HUES48 (cell line): ENCODE measurements at regions not wholly inside any gene's neighbourhood (a gene's known extent, or its start where the extent isn't known, plus 50 kb on each side); places are given as distances from the start of the nearest gene placed in this dataset.

Experiments
- H3K27ac ChIP-seq: one replicate; pipeline ENCODE4 v1.7.0; 2013; ENCODE audit warnings: low read depth, low read length, inconsistent platforms
- H3K27me3 ChIP-seq: 2 replicates; pipeline ENCODE4 v1.6.1; 2013; ENCODE audit warnings: mild to moderate bottlenecking, low read length; ENCODE audit not compliant: control insufficient read depth, insufficient read depth
- H3K36me3 ChIP-seq: 2 replicates; pipeline ENCODE4 v1.6.1; 2013; ENCODE audit warnings: low read length; ENCODE audit not compliant: control insufficient read depth, insufficient read depth
- H3K4me1 ChIP-seq: 2 replicates; pipeline ENCODE4 v1.6.1; 2013; ENCODE audit warnings: mild to moderate bottlenecking, low read length; ENCODE audit not compliant: control insufficient read depth, insufficient read depth
- H3K4me3 ChIP-seq: 2 replicates; pipeline ENCODE4 v1.5.1; 2013; ENCODE audit warnings: mild to moderate bottlenecking, low read depth, low read length
- H3K9ac ChIP-seq: 2 replicates; pipeline ENCODE4 v1.6.1; 2013; ENCODE audit warnings: mild to moderate bottlenecking, low read depth, low read length, moderate library complexity
- H3K9me3 ChIP-seq: 2 replicates; pipeline ENCODE4 v1.6.1; 2013; ENCODE audit warnings: low read length; ENCODE audit not compliant: control insufficient read depth, insufficient read depth

GRCh38 chr10:51000164-51000563 is 74.1 kb upstream of the PRKG1 start:
- Histone ChIP-seq H3K27ac (no peak overlapping the region), H3K9ac (no peak overlapping the region)

GRCh38 chr10:51000976-51001375 is 73.3 kb upstream of the PRKG1 start:
- H3K9me3 ChIP-seq: no peaks in the 10 kb centered on the region
- H3K27me3 ChIP-seq: 0 out of 2 replicates have a peak, but pooled peaks cover 4% of the 10 kb centered on the region
- H3K4me1 ChIP-seq: peaks cover 4% of the 10 kb centered on the region
- no peak overlapping the region for H3K27ac ChIP-seq
- no peaks in the 10 kb centered on the region for H3K36me3 ChIP-seq
- H3K4me3 ChIP-seq: no peak overlapping the region
- no peak overlapping the region for H3K9ac ChIP-seq

More at GRCh38 chr10:51000164-51000563, 74.1 kb upstream of the PRKG1 start:
- H3K4me3 ChIP-seq: no peak overlapping the region
- H3K4me1 ChIP-seq: no peaks in the 10 kb centered on the region
- no peaks in the 10 kb centered on the region for H3K9me3 ChIP-seq
- H3K27me3 ChIP-seq: 0 out of 2 replicates have a peak, but pooled peaks cover 4% of the 10 kb centered on the region
- H3K36me3 ChIP-seq: no peaks in the 10 kb centered on the region

DNA sequence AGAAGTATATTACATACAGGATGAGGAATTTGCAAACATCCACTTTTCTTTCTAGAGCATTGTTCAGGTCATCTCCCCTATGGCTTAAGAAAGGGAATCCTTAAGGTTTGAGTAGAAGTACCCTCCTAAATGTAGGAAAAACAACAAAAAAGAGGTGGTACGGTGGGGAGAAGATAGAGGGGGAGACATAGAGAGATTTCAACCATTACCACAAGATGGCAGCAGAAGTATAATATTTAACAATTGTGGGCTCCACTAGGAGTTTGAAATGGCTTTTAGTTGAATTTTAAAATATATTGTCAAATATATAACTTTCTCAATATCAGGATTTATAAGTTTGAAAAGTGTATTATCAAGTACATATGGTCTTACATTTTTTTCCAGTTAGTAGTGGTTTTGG is 72.7 kb upstream of the PRKG1 start:
- Histone ChIP-seq H3K9me3 (no peaks in the 10 kb centered on the region), H3K4me1 (peaks cover 10% of the 10 kb centered on the region), H3K36me3 (no peaks in the 10 kb centered on the region), H3K9ac (no peak overlapping the region), H3K27me3 (no peaks in the 10 kb centered on the region), H3K27ac (no peak overlapping the region), H3K4me3 (no peak overlapping the region)

DNA sequence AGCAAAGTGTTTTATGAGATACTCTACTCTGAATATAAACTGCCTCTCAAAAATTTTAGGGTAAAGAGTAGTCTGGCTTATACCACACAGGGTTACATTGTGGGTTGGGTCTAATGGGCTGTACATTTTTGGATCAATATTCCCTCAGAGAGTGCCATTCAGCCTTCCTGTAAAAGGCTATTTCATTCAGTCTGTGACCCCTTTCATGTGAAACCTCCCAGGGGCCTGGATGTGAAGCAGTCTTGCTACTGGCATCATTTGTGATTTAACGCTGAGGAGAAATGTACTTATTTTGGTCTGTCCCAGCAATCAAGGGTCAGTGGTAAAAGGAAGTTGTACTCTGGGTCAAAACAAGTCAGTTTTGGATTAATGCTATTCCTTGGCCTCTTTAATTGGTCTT is 71.8 kb upstream of the PRKG1 start:
- Histone ChIP-seq H3K27me3 (no peaks in the 10 kb centered on the region), H3K9ac (no peak overlapping the region), H3K4me3 (no peak overlapping the region), H3K4me1 (peaks cover 12% of the 10 kb centered on the region), H3K9me3 (no peaks in the 10 kb centered on the region), H3K36me3 (no peaks in the 10 kb centered on the region), H3K27ac (no peak overlapping the region)

GRCh38 chr10:51004776-51005175 is 69.5 kb upstream of the PRKG1 start:
- H3K27me3 ChIP-seq: no peaks in the 10 kb centered on the region
- H3K4me1 ChIP-seq: peaks cover 12% of the 10 kb centered on the region
- H3K4me3 ChIP-seq: no peak overlapping the region
- H3K9ac ChIP-seq: no peak overlapping the region
- H3K27ac ChIP-seq: no peak overlapping the region
- no peaks in the 10 kb centered on the region for H3K36me3 ChIP-seq
- H3K9me3 ChIP-seq: no peaks in the 10 kb centered on the region

DNA sequence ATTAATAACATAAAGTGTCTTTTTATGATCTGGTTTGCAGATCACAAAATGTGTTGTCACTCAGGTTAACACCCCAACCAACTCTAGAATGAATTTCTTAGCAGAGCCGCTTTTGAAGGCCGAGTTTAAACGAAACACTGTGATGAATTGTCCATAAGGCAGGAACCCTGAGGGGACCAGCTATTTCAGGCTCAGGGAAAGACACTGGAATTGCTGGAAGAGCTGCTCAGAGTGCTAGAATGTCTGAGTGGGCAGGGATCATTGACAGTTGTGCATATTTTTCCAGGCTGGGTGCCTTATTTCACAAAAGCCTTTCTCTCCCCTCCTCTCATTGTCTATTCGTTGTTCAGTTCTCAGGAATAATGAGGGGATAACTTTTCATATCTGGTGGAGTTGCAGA is 68.7 kb upstream of the PRKG1 start:
- Histone ChIP-seq H3K9ac (no peak overlapping the region), H3K36me3 (no peaks in the 10 kb centered on the region)

GRCh38 chr10:51006686-51007085 is 67.6 kb upstream of the PRKG1 start:
- H3K9me3 ChIP-seq: no peaks in the 10 kb centered on the region
- H3K4me3 ChIP-seq: no peak overlapping the region
- H3K9ac ChIP-seq: no peak overlapping the region
- peaks cover 12% of the 10 kb centered on the region for H3K4me1 ChIP-seq
- H3K27me3 ChIP-seq: no peaks in the 10 kb centered on the region
- H3K36me3 ChIP-seq: no peaks in the 10 kb centered on the region
- no peak overlapping the region for H3K27ac ChIP-seq

More for the DNA sequence above, 68.7 kb upstream of the PRKG1 start:
- Histone ChIP-seq H3K9me3 (no peaks in the 10 kb centered on the region), H3K27ac (no peak overlapping the region), H3K4me3 (no peak overlapping the region), H3K27me3 (no peaks in the 10 kb centered on the region), H3K4me1 (peaks cover 12% of the 10 kb centered on the region)

DNA sequence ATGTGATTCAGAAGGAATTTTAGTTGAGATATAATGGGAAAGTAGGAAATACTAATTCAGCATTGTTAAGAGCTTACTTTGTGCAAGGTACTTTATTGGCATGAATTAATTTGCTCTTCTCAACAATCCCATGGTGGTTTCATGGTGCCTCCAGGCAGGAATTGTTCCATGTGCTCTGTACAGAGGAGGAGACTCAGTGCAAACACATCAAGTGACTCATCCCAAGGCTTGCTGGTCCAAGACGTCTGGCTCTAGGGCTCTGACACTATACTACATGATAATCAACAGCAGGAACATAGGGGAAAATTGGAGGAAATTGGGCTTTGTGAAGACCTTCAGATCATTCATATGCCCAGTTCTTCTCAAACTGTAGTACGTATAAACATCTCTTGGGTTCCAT is 66.5 kb upstream of the PRKG1 start:
- Histone ChIP-seq H3K27me3 (no peaks in the 10 kb centered on the region), H3K4me3 (no peak overlapping the region), H3K9me3 (no peaks in the 10 kb centered on the region), H3K27ac (no peak overlapping the region), H3K9ac (no peak overlapping the region), H3K4me1 (peaks cover 12% of the 10 kb centered on the region), H3K36me3 (no peaks in the 10 kb centered on the region)

DNA sequence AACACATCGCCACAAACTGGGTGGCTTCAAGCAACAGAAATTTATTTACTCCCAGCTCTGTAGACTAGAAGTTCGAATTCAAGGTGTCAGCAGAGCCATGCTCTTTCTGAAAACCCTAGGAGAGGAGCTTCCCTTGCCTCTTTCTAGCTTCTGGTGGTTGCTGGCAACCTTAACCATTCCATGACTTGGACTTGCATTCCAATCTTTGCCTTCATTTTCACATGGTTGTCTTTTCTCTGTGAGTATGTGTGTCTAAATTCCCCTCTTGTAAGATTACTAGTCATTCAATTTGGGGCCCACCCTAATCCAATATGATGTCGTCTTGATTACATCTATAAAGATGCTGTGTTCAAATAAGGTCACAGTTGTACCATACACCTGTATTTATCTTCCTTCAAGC is 65.9 kb upstream of the PRKG1 start:
- no peak overlapping the region for H3K4me3 ChIP-seq
- no peaks in the 10 kb centered on the region for H3K9me3 ChIP-seq
- no peaks in the 10 kb centered on the region for H3K27me3 ChIP-seq
- no peaks in the 10 kb centered on the region for H3K36me3 ChIP-seq
- peaks cover 12% of the 10 kb centered on the region for H3K4me1 ChIP-seq
- H3K27ac ChIP-seq: no peak overlapping the region
- no peak overlapping the region for H3K9ac ChIP-seq

DNA sequence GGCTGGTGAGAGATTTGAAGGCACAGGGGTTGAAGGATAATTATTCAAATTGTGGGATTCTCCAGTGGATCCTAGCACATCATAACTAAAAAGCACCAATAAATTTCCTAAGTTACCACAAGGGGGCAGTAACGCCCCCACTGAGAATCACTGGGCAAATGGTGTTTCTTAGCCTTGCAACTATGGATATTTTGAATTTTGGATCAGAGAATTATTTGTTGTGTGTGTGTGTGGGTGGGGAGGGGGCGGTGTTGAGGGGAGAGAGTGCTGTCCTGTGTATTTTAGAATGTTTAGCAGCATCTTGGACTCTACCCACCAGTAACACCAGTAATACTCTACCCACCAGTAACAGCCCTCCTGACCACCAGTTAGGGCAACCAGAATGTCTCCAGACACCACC is 63.3 kb upstream of the PRKG1 start:
- H3K9me3 ChIP-seq: no peaks in the 10 kb centered on the region
- no peaks in the 10 kb centered on the region for H3K36me3 ChIP-seq
- H3K4me1 ChIP-seq: peaks cover 9% of the 10 kb centered on the region
- no peaks in the 10 kb centered on the region for H3K27me3 ChIP-seq
- no peak overlapping the region for H3K4me3 ChIP-seq
- H3K27ac ChIP-seq: no peak overlapping the region
- no peak overlapping the region for H3K9ac ChIP-seq

DNA sequence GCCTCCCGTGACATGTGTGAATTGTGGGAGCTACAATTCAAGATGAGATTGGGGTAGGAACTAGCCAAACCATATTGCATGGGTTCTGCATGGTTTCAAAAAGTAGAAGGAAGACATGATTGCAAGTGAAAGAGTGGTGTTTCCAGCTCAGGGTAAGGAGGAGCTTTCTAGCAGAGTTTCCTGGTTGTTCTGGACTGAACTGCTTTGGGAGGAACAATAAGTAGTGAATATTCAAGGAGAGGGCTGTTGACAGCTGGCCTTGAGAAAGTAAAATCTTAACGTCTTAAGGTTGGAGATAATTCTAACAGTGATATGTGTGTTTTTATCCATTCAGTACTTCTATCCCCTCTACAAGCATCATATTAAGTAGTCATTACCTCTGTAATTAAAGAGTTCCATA is 62.2 kb upstream of the PRKG1 start:
- no peak overlapping the region for H3K9ac ChIP-seq
- no peak overlapping the region for H3K27ac ChIP-seq
- H3K4me3 ChIP-seq: no peak overlapping the region
- no peaks in the 10 kb centered on the region; the same call in 1 of the 2 replicates for H3K4me1 ChIP-seq
- no peaks in the 10 kb centered on the region for H3K27me3 ChIP-seq
- no peaks in the 10 kb centered on the region for H3K9me3 ChIP-seq
- no peaks in the 10 kb centered on the region for H3K36me3 ChIP-seq
